Body of pancreas (tissue), 4 donors: ENCODE measurements at regions not wholly inside any gene's neighbourhood (a gene's known extent, or its start where the extent isn't known, plus 50 kb on each side); places are given as distances from the start of the nearest gene placed in this dataset.
A peak's percentile ranks its signal among the peaks of the same experiment; 100 is the strongest.
"Not testable (repeated sequence)": the region's sequence is repeated elsewhere in the genome, so short reads cannot be mapped to it uniquely, and the experiment has no call there.

Source experiments
- ATAC-seq: fragments of 150-250 bp; one replicate; pipeline ENCODE4 v1.9.1; 2016
- DNase-seq, 4 donors: peaks; one replicate each; pipeline ENCODE4 v3.0.0-alpha.2; 2019
- H3K27ac ChIP-seq, 4 donors: fragments of 200-600 bp; sonication (generic); 1 replicate in 3 of 4; 2 replicates in 1 of 4; pipeline versions ENCODE4 v1.5.1 to v1.6.1; 2016 to 2019; ENCODE audit warnings: mild to moderate bottlenecking in 1 of 4, mixed read lengths in 1 of 4, moderate library complexity in 1 of 4
- H3K27me3 ChIP-seq, 2 donors: fragments of 200-600 bp; sonication (generic); one replicate each; pipeline ENCODE4 v1.6.0; 2016; ENCODE audit warnings: mild to moderate bottlenecking in 1 of 2
- H3K36me3 ChIP-seq, 2 donors: fragments of 200-600 bp; sonication (generic); replicated peaks in 1 of 2; 2 replicates each; pipeline ENCODE4 v1.5.1; 2016; ENCODE audit warnings: low read depth in 2 of 2; ENCODE audit not compliant: insufficient read depth in 1 of 2
- H3K4me1 ChIP-seq: fragments of 200-600 bp; sonication (generic); one replicate; pipeline ENCODE4 v1.6.0; 2016
- H3K4me3 ChIP-seq, 2 donors: fragments of 200-600 bp; sonication (generic); 1 replicate in 1 of 2; 2 replicates in 1 of 2; pipeline ENCODE4 v1.5.1; 2016 to 2019
- H3K9me3 ChIP-seq, 3 donors: fragments of 200-600 bp; sonication (generic); 1 replicate in 2 of 3; 2 replicates in 1 of 3; pipeline ENCODE4 v1.5.1; 2016
- CTCF ChIP-seq, 7 experiments: fragments of 450-650 bp in 4 of 7; fragments of 200-600 bp in 3 of 7; sonication (generic) in 3 of 7; IDR thresholded peaks; one replicate each; pipeline ENCODE4 v1.5.1; 2016 to 2019; ENCODE audit warnings: antibody characterized with exemption in 7 of 7
- POLR2A ChIP-seq, 3 donors: fragments of 450-650 bp; IDR thresholded peaks; one replicate each; pipeline ENCODE4 v1.6.1; 2016; ENCODE audit warnings: antibody characterized with exemption in 3 of 3, mild to moderate bottlenecking in 2 of 3
- WGBS, 2 donors: methylation state at CpG; one replicate each; pipeline ENCODE4 v1.1.5; 2017; 5-methylcytosine and 5-hydroxymethylcytosine counted together
- intact Hi-C: fragments of 100-400 bp; cut with DNase I; formaldehyde crosslinking; loops from one replicate; pipeline ENCODE4 v1.15.1; 2023

- Histone ChIP-seq H3K27ac (peak overlapping the region; percentile 65 to 84 (median 75)), H3K9me3 (peaks cover 0 to 4% (median 0%) of the 10 kb centered on the region in 3 donors), H3K36me3 (no peaks in the 10 kb centered on the region), H3K4me3 (no peak overlapping the region), H3K27me3 (no peaks in the 10 kb centered on the region), H3K4me1 (peaks cover 16% of the 10 kb centered on the region)
- ATAC-seq (peak; percentile 92), DNase-seq (peak; percentile 57 to 78 (median 72))
- WGBS, 2 donors = 29 to 36% methylated on average over 7 of the region's 7 CpGs
- intact Hi-C loops = no loop called here
- TF ChIP-seq POLR2A (IDR thresholded peaks at IDR 0.05) (peak in 1 of 3 donors; percentile 49), CTCF (IDR thresholded peaks at IDR 0.05) (peak in 1 of 7 experiments; percentile 10)
Observed at GRCh38 chr1:45266151-45266801, 59.9 kb upstream of the ZSWIM5 start.

GRCh38 chr1:45268310-45268709, 58.4 kb upstream of the HPDL start:
- intact Hi-C loops, ATAC-seq, H3K9me3 ChIP-seq, H3K36me3 ChIP-seq, DNase-seq, H3K27ac ChIP-seq, H3K27me3 ChIP-seq, H3K4me3 ChIP-seq: not testable (repeated sequence)
- peaks cover 16% of the 10 kb centered on the region for H3K4me1 ChIP-seq
- 79 to 85% methylated on average over 5 of the region's 5 CpGs for WGBS, 2 donors

GRCh38 chr1:45272267-45272666, 54.4 kb upstream of the HPDL start:
- H3K4me3 ChIP-seq, H3K27ac ChIP-seq, H3K36me3 ChIP-seq, H3K9me3 ChIP-seq, intact Hi-C loops, ATAC-seq, H3K4me1 ChIP-seq, DNase-seq, H3K27me3 ChIP-seq: not testable (repeated sequence)
- WGBS, 2 donors = 90 to 100% methylated on average over 1 of the region's 1 CpG

GRCh38 chr1:45272913-45273371, 53.8 kb upstream of the HPDL start:
- no peak for ATAC-seq
- WGBS, 2 donors = 86 to 88% methylated on average over 4 of the region's 4 CpGs
- no peak for TF ChIP-seq CTCF (IDR thresholded peaks at IDR 0.05)
- Histone ChIP-seq H3K4me1 (no peaks in the 10 kb centered on the region), H3K27me3 (no peaks in the 10 kb centered on the region), H3K4me3 (no peak overlapping the region), H3K27ac (no peak overlapping the region), H3K9me3 (no peaks in the 10 kb centered on the region), H3K36me3 (no peaks in the 10 kb centered on the region)
- DNase-seq = no peak
- intact Hi-C loops = no loop called here

GRCh38 chr1:45275054-45275453, 51.6 kb upstream of the HPDL start:
- Histone ChIP-seq H3K4me3 (no peak overlapping the region), H3K9me3 (no peaks in the 10 kb centered on the region), H3K4me1 (no peaks in the 10 kb centered on the region), H3K27ac (no peak overlapping the region), H3K27me3 (no peaks in the 10 kb centered on the region), H3K36me3 (no peaks in the 10 kb centered on the region)
- TF ChIP-seq CTCF (IDR thresholded peaks at IDR 0.05) = no peak
- TF ChIP-seq POLR2A (IDR thresholded peaks at IDR 0.05) = no peak
- DNase-seq (no peak), ATAC-seq (no peak)
- intact Hi-C loops = no loop called here
